ENCODE measurements at regions not wholly inside any gene's neighbourhood (a gene's known extent, or its start where the extent isn't known, plus 50 kb on each side); places are given as distances from the start of the nearest gene placed in this dataset.

DNA sequence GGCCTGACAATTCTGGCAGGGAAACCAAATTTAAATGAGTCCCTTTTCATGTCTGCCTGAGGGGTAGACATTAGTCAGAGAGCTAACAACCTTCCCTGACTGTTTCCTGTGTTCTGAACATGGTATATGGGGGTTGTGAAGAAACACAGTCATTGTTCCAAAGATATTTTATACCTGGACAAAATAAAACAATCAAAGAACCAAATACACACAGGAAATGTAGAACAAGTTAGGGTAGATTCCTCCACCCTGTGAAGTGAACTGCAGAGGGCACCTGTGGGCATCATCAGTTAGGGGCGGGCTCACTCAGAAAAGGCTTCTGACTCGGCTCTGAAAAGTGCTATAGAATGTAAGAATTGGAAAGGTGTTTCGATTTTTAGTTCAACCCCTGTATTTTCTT, 231.9 kb upstream of the CADM1 start:
- TF ChIP-seq, protein P1, sequence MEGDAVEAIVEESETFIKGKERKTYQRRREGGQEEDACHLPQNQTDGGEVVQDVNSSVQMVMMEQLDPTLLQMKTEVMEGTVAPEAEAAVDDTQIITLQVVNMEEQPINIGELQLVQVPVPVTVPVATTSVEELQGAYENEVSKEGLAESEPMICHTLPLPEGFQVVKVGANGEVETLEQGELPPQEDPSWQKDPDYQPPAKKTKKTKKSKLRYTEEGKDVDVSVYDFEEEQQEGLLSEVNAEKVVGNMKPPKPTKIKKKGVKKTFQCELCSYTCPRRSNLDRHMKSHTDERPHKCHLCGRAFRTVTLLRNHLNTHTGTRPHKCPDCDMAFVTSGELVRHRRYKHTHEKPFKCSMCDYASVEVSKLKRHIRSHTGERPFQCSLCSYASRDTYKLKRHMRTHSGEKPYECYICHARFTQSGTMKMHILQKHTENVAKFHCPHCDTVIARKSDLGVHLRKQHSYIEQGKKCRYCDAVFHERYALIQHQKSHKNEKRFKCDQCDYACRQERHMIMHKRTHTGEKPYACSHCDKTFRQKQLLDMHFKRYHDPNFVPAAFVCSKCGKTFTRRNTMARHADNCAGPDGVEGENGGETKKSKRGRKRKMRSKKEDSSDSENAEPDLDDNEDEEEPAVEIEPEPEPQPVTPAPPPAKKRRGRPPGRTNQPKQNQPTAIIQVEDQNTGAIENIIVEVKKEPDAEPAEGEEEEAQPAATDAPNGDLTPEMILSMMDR (IDR thresholded peaks at IDR 0.05): no peak
- TF ChIP-seq TCF7L2 (IDR thresholded peaks at IDR 0.05; ENCODE audit: low read depth, low read length) (no peak), POLR2AphosphoS5 (IDR thresholded peaks at IDR 0.05; ENCODE audit: low read depth, low read length) (no peak), SIN3A (IDR thresholded peaks at IDR 0.05; ENCODE audit: borderline replicate concordance, insufficient read depth, low read depth, low read length) (no peak)
- TF ChIP-seq, protein P2, sequence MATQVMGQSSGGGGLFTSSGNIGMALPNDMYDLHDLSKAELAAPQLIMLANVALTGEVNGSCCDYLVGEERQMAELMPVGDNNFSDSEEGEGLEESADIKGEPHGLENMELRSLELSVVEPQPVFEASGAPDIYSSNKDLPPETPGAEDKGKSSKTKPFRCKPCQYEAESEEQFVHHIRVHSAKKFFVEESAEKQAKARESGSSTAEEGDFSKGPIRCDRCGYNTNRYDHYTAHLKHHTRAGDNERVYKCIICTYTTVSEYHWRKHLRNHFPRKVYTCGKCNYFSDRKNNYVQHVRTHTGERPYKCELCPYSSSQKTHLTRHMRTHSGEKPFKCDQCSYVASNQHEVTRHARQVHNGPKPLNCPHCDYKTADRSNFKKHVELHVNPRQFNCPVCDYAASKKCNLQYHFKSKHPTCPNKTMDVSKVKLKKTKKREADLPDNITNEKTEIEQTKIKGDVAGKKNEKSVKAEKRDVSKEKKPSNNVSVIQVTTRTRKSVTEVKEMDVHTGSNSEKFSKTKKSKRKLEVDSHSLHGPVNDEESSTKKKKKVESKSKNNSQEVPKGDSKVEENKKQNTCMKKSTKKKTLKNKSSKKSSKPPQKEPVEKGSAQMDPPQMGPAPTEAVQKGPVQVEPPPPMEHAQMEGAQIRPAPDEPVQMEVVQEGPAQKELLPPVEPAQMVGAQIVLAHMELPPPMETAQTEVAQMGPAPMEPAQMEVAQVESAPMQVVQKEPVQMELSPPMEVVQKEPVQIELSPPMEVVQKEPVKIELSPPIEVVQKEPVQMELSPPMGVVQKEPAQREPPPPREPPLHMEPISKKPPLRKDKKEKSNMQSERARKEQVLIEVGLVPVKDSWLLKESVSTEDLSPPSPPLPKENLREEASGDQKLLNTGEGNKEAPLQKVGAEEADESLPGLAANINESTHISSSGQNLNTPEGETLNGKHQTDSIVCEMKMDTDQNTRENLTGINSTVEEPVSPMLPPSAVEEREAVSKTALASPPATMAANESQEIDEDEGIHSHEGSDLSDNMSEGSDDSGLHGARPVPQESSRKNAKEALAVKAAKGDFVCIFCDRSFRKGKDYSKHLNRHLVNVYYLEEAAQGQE (IDR thresholded peaks at IDR 0.05; ENCODE audit: insufficient read depth in 1 of 2, low read depth in 2 of 2, low read length in 1 of 2): no peak
